H9 (cell line): ENCODE measurements at regions not wholly inside any gene's neighbourhood (a gene's known extent, or its start where the extent isn't known, plus 50 kb on each side); places are given as distances from the start of the nearest gene placed in this dataset.

ENCODE experiments used
- DNase-seq: peaks from one replicate; pipeline ENCODE4 v3.0.0-alpha.2; 2017
- H2AFZ ChIP-seq: one replicate; pipeline ENCODE4 v1.6.1; 2013; ENCODE audit warnings: mild to moderate bottlenecking, low read length, control low read depth, moderate library complexity
- H2AK5ac ChIP-seq: 2 replicates; pipeline ENCODE4 v1.6.1; 2013; ENCODE audit warnings: low read length, control low read depth, mixed read lengths; ENCODE audit not compliant: insufficient read length
- H2BK120ac ChIP-seq: one replicate; pipeline ENCODE4 v1.6.1; 2013; ENCODE audit warnings: low read depth, mild to moderate bottlenecking, low read length, control low read depth, inconsistent platforms; ENCODE audit not compliant: poor library complexity, severe bottlenecking
- H2BK12ac ChIP-seq: 2 replicates; pipeline ENCODE4 v1.6.1; 2013; ENCODE audit warnings: low read length, control low read depth, mixed read lengths, low read depth; ENCODE audit not compliant: insufficient read length
- H2BK15ac ChIP-seq: 2 replicates; pipeline ENCODE4 v1.6.1; 2013; ENCODE audit warnings: low read depth, low read length, control low read depth
- H2BK20ac ChIP-seq: one replicate; pipeline ENCODE4 v1.6.1; 2013; ENCODE audit warnings: low read depth, mild to moderate bottlenecking, low read length, control low read depth, inconsistent platforms; ENCODE audit not compliant: poor library complexity, severe bottlenecking
- H2BK5ac ChIP-seq: 2 replicates; pipeline ENCODE4 v1.6.1; 2013; ENCODE audit warnings: low read length, control low read depth, mixed read lengths; ENCODE audit not compliant: insufficient read length
- H3K14ac ChIP-seq: 2 replicates; pipeline ENCODE4 v1.6.1; 2013; ENCODE audit warnings: low read length, control low read depth; ENCODE audit not compliant: insufficient read depth
- H3K18ac ChIP-seq: 2 replicates; pipeline ENCODE4 v1.6.1; 2013; ENCODE audit warnings: low read depth, mild to moderate bottlenecking, mixed read lengths, low read length, control low read depth; ENCODE audit not compliant: insufficient read length
- H3K23ac ChIP-seq: 2 replicates; pipeline ENCODE4 v1.6.1; 2013; ENCODE audit warnings: low read length, control low read depth, mixed read lengths, low read depth; ENCODE audit not compliant: insufficient read length
- H3K23me2 ChIP-seq: 2 replicates; pipeline ENCODE4 v1.6.1; 2013; ENCODE audit warnings: low read depth, mild to moderate bottlenecking, mixed read lengths, low read length, control low read depth; ENCODE audit not compliant: insufficient read length, poor library complexity, severe bottlenecking
- H3K27ac ChIP-seq: 2 replicates; pipeline ENCODE4 v1.5.1; 2013; ENCODE audit warnings: low read length, control low read depth, mixed read lengths, low read depth; ENCODE audit not compliant: insufficient read length
- H3K27me3 ChIP-seq: 2 replicates; pipeline ENCODE4 v1.6.1; 2013; ENCODE audit warnings: low read length, control low read depth, inconsistent platforms; ENCODE audit not compliant: insufficient read depth
- H3K4ac ChIP-seq: 2 replicates; pipeline ENCODE4 v1.6.1; 2013; ENCODE audit warnings: low read depth, mild to moderate bottlenecking, control low read depth, inconsistent platforms, low read length, moderate library complexity
- H3K4me1 ChIP-seq: 2 replicates; pipeline ENCODE4 v1.6.1; 2013; ENCODE audit warnings: low read length, control low read depth, inconsistent platforms; ENCODE audit not compliant: insufficient read depth
- H3K4me2 ChIP-seq: 2 replicates; pipeline ENCODE4 v1.6.1; 2013; ENCODE audit warnings: low read length, control low read depth, mixed read lengths; ENCODE audit not compliant: insufficient read length, insufficient read depth
- H3K56ac ChIP-seq: 2 replicates; pipeline ENCODE4 v1.6.1; 2013; ENCODE audit warnings: low read depth, mild to moderate bottlenecking, mixed read lengths, low read length, control low read depth; ENCODE audit not compliant: insufficient read length
- H3K79me1 ChIP-seq: 2 replicates; pipeline ENCODE4 v1.6.1; 2013; ENCODE audit warnings: low read depth, mild to moderate bottlenecking, moderate library complexity, low read length, control low read depth, inconsistent platforms; ENCODE audit not compliant: insufficient read depth, poor library complexity, severe bottlenecking
- H3K79me2 ChIP-seq: 2 replicates; pipeline ENCODE4 v1.6.1; 2013; ENCODE audit warnings: low read length, control low read depth, inconsistent platforms; ENCODE audit not compliant: insufficient read depth
- H3K9ac ChIP-seq: 2 replicates; pipeline ENCODE4 v1.6.1; 2013; ENCODE audit warnings: low read length, control low read depth, mixed read lengths; ENCODE audit not compliant: insufficient read length; ENCODE audit errors: extremely low read depth
- H3K9me3 ChIP-seq: one replicate; pipeline ENCODE4 v1.6.1; 2013; ENCODE audit warnings: low read depth, low read length, inconsistent platforms; ENCODE audit not compliant: control insufficient read depth
- H3T11ph ChIP-seq: one replicate; pipeline ENCODE4 v1.6.1; 2013; ENCODE audit warnings: mild to moderate bottlenecking, low read length, control low read depth, inconsistent platforms
- H4K20me1 ChIP-seq: one replicate; pipeline ENCODE4 v1.6.1; 2013; ENCODE audit not compliant: control insufficient read depth, insufficient read length, insufficient read depth
- H4K5ac ChIP-seq: 2 replicates; pipeline ENCODE4 v1.6.1; 2013; ENCODE audit warnings: low read depth, mild to moderate bottlenecking, mixed read lengths, low read length, control low read depth; ENCODE audit not compliant: insufficient read length
- H4K8ac ChIP-seq: replicated peaks from 2 replicates; pipeline ENCODE4 v1.6.1; 2013; ENCODE audit warnings: low read length, control low read depth, mixed read lengths, low read depth; ENCODE audit not compliant: insufficient read length
- H4K91ac ChIP-seq: 2 replicates; pipeline ENCODE4 v1.6.1; 2013; ENCODE audit warnings: low read depth, mild to moderate bottlenecking, moderate library complexity, mixed read lengths, low read length, control low read depth; ENCODE audit not compliant: insufficient read length
- H3K27ac Mint-ChIP-seq, 3 experiments: 2 replicates in 2 of 3; 3 replicates in 1 of 3; pipeline ENCODE4 v1.8.0; 2020 to 2021; ENCODE audit warnings: mixed read lengths in 3 of 3, mild to moderate bottlenecking in 1 of 3, moderate library complexity in 1 of 3
- H3K27me3 Mint-ChIP-seq: 2 replicates; pipeline ENCODE4 v1.8.0; 2021; ENCODE audit warnings: low read depth, mild to moderate bottlenecking, moderate library complexity, mixed read lengths
- H3K36me3 Mint-ChIP-seq, 3 experiments: 2 replicates in 2 of 3; 3 replicates in 1 of 3; pipeline ENCODE4 v1.8.0; 2020 to 2021; ENCODE audit warnings: low read depth in 3 of 3, mixed read lengths in 3 of 3; ENCODE audit not compliant: insufficient read depth in 1 of 3
- H3K4me1 Mint-ChIP-seq, 2 experiments: 2 replicates each; pipeline ENCODE4 v1.8.0; 2020; ENCODE audit warnings: mixed read lengths in 2 of 2
- H3K4me3 Mint-ChIP-seq, 2 experiments: 2 replicates in 1 of 2; 3 replicates in 1 of 2; pipeline ENCODE4 v1.8.0; 2020 to 2021; ENCODE audit warnings: mild to moderate bottlenecking in 2 of 2, mixed read lengths in 2 of 2, moderate library complexity in 1 of 2
- H3K9me3 Mint-ChIP-seq, 2 experiments: 2 replicates in 1 of 2; 3 replicates in 1 of 2; pipeline ENCODE4 v1.8.0; 2020; ENCODE audit warnings: mild to moderate bottlenecking in 2 of 2, mixed read lengths in 2 of 2, moderate library complexity in 1 of 2
- CTCF ChIP-seq: fragments of 200-600 bp; sonication (generic); conservative IDR thresholded peaks from 3 replicates; pipeline ENCODE4 v1.8.0; 2021; ENCODE audit warnings: antibody characterized with exemption, mild to moderate bottlenecking
- WGBS: extraction: QIAGEN DNeasy Blood & Tissue Kit; methylation state at CpG from one replicate; pipeline ENCODE4 v1.1.7; 2013; ENCODE audit warnings: missing lambda C conversion rate, low lambda C conversion rate, mixed read lengths; ENCODE audit not compliant: insufficient read length; ENCODE audit errors: extremely low coverage; 5-methylcytosine and 5-hydroxymethylcytosine counted together

GRCh38 chr13:37326334-37326733 lies 220.9 kb upstream of the CSNK1A1L start:
- H2BK15ac ChIP-seq = no peak overlapping the region
- no peak overlapping the region for H2BK5ac ChIP-seq
- no peak overlapping the region for H4K8ac ChIP-seq
- H3K56ac ChIP-seq = no peak overlapping the region
- no peaks in the 10 kb centered on the region for H3K79me1 ChIP-seq
- H3K27ac Mint-ChIP-seq = no peak overlapping the region
- no peak overlapping the region for H3K23ac ChIP-seq
- no peaks in the 10 kb centered on the region for H3K27me3 ChIP-seq
- TF ChIP-seq CTCF = no peak
- no peak for DNase-seq
- no peak overlapping the region for H3K18ac ChIP-seq
- H2BK12ac ChIP-seq = no peak overlapping the region
- no peak overlapping the region for H2BK120ac ChIP-seq
- H3K9me3 Mint-ChIP-seq = peaks cover 4 to 5% of the 10 kb centered on the region in 2 experiments; a peak in 4 of 5 replicates
- no peak overlapping the region for H3K14ac ChIP-seq
- no peaks in the 10 kb centered on the region; the same call in 1 of the 2 replicates for H3K4me1 ChIP-seq
- H3K4ac ChIP-seq = no peak overlapping the region
- H3K9me3 ChIP-seq = no peaks in the 10 kb centered on the region
- no peaks in the 10 kb centered on the region for H3K79me2 ChIP-seq
- no peaks in the 10 kb centered on the region for H3K23me2 ChIP-seq
- WGBS = no CpG with 5 or more reads among the region's 2 CpGs
- no peak overlapping the region for H2AFZ ChIP-seq
- no peak overlapping the region for H4K5ac ChIP-seq
- no peak overlapping the region for H2AK5ac ChIP-seq
- no peak overlapping the region for H3K4me3 Mint-ChIP-seq
- no peak overlapping the region for H3K9ac ChIP-seq
- no peak overlapping the region for H3K27ac ChIP-seq
- no peak overlapping the region for H3T11ph ChIP-seq
- H2BK20ac ChIP-seq = no peak overlapping the region
- H3K27me3 Mint-ChIP-seq = no peaks in the 10 kb centered on the region
- peaks cover 3 to 10% (median 4%) of the 10 kb centered on the region in 3 experiments; a peak in 6 of 7 replicates for H3K36me3 Mint-ChIP-seq
- H4K20me1 ChIP-seq = no peaks in the 10 kb centered on the region
- H4K91ac ChIP-seq = no peak overlapping the region
- H3K4me1 Mint-ChIP-seq = peaks cover 0 to 3% of the 10 kb centered on the region in 2 experiments; a peak in 1 of 4 replicates
- no peak overlapping the region for H3K4me2 ChIP-seq
